HG03575 (cell line): ENCODE measurements at regions not wholly inside any gene's neighbourhood (a gene's known extent, or its start where the extent isn't known, plus 50 kb on each side); places are given as distances from the start of the nearest gene placed in this dataset.

Experiments
- ATAC-seq: cut with Tn5 transposase; IDR thresholded peaks from one replicate; pipeline ENCODE4 v1.9.1; 2021; ENCODE audit not compliant: unreplicated experiment, insufficient number of reproducible peaks, low FRiP score; ENCODE audit errors: extremely low read depth

DNA sequence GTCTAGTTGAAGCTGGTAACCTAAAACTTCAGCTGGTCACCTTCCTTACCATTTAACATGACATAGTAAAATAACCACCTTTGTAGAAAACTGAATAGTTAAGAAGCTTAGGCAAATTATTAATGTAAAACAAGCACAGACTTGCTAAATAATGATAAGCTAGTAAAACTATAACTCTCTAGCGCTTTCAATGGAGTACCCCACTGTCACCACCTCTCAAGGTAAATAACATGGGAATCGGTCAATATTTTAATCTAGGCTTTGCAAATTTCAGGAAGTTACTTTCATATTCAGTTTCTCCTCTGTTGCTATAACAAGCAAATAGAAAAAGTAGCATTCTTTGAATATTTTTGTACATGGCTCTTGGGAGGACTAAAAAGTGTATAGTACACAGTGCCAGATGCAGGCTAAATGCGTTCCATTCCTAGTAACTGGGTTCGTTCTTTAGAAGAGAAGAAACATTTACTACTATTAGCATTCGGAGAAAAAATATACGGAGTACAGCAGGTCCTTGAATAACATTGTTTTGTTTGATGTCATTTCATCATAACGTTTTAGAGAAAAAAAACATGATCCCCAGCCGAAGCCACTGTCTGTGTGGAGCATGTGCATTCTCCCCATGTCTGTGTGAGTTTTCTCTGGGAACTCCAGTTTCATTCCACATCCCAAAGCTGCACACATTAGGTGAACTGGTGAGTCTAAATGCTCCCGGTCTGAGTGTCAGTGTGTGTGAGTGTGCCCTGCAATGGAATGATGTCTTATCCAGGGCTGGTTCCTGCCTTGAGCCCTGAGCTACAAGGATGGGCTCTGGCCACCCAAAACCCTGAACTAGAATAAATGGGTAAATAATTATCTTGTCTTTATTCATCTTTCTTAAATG, 52.5 kb downstream of the EPRS1 start:
- no peak for ATAC-seq

DNA sequence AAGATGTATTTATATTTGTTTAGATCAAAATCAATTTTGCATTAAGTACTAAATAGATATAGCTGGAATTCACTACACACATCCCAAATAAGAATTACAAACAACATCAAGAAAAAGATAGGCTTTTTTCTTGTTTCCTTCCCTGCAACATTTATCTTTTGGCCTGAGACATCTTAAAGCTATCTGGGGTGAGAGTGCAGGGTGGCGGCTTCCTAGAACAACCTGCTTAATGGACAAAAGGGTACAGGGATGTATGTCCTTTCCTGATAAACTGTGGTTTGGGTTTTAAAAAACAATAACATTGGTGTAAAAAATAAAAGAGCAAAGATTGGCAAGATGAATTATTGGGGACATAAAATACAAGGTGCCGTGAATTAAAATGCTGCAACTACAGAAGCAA, 54.4 kb downstream of the EPRS1 start:
- ATAC-seq: no peak

DNA sequence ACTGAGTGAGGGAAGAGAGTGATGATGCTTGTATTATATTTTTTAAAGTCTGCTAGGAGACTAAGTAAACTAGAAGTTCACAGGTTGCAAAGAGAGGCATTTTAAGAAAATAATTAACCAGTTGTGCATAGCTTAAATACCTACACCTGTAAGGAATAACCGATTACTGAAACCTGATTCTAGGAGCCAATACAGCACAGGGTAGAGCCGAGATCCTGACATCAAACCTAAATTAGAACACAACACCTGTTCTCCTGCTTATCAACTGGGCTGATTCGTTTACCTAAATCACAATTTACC, 54.8 kb downstream of the EPRS1 start:
- ATAC-seq: no peak

DNA sequence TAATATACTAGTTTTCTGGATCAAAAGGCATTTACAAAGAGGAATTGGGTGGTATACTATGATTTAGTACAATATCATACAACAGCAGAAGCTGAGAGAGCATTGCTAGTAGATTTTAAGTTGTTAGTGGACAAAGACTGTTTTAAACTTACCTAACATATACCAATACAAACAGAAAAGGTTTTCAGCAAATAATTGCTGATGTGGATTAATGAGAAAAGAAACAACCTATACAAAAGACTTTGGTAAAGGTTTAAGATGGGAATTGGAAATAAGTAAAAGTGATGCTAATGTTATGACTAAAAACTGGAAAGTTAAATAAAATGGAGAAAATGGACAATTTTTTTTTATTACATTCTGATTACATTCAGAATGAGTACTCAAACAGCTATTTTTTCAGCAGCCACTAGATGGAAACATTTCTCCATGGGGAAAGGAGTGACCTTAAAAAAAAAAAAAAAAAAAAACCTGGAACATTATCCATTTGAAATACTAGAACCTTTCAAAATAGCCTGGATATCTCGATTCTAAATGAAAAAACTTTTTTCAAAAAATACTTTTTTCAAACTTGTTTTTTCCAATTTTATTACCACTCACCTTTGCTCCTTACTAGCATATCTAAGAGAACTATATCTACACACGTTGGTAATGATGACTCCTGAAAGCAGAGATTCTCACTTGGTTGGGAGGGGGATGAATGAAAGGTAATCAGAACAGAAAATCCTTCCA, 55.4 kb downstream of the EPRS1 start:
- ATAC-seq: no peak

DNA sequence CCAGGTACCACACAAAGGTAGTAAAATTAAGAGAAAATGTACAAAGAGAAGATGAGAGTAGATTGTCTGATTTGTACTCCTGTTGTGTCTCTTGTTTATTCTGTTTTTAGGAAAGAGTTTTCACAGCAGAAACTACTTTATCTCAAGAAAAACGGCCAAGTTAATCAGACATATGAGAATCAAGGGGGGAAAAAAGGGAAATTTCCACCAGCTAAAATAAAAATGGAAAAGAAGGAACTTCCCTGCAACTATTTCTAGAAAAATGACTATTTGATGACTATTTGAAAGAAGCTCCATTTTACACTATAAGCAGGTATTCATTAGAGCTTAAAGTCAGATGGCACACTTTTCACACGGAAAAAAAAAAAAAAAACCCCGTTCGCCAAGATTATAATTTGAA, 56.5 kb downstream of the EPRS1 start:
- ATAC-seq: no peak

DNA sequence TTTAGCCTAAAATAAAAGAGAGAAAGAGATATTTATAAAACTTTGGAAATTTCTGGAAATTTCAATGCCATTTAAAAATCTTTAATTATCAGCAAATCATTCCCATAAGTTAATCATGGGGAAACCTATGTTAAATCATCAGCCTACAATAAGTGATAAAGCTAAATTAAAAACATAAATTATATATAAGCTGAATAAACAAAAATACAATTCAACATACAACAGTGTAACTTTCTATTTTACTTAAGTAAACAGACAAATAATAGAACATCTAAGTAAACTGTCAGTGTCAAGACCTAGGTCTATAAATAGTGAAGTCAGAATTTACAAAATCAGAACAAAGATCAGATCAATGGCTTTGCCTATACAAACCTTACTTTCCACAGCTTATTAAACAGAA, 57.5 kb downstream of the EPRS1 start:
- no peak for ATAC-seq

DNA sequence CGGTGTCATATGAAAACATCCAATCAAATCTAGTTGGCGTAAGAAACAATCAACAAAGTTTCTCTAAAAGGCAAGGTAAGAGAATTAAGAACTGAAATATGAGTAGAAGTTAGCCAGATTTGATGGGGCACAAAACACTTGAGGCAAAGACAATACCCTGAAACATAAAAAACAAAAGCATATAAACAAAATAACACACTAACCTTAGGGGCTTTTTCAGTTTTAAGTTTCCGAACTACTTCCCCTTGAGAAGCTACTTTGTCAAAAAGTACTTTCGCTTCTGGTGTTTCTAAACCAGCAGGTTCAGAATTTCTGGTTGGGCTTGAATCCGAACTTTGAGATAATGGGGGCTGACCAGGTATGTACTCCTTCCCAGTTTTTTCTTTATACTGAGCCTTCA, 57.9 kb downstream of the EPRS1 start:
- peak; percentile 72 for ATAC-seq

DNA sequence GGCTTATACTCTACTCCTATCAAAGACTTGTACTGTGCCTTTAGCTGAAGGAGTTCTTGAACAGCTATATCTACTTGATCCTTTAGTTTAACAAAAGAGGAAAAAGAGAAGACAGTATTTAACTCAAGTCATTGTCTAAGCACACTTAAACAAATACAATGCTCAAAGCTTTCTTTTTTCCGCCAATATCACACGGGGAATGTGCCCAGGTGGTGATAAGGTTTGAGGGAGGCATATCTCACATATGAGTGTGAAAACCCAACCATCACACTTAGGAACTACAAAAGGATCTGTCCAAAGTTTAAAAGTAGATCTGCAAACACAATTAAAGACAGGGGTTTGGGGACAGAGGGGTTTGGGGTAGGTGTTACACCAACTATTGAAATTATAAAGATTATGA, 59.0 kb upstream of the SLC30A10 start:
- ATAC-seq: no peak

DNA sequence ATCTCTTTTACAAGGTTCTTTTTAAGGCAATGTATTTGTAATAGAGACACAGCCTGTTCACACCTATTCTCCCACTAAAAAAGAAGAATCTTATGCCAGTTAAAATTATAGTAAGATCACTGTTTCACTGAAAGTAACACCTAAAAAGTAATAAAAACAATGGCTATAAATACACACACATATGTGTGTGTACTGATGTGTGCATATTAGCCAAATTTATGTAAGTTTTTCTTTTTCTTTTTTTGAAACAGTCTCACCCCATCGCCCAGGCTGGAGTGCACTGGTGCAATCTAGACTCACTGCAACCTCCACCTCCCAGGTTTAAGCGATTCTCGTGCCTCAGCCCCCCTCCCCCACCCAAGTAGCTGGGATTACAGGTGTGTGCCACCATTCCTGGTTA, 56.8 kb upstream of the SLC30A10 start:
- ATAC-seq: no peak
